ENCODE measurements at regions not wholly inside any gene's neighbourhood (a gene's known extent, or its start where the extent isn't known, plus 50 kb on each side); places are given as distances from the start of the nearest gene placed in this dataset.
A peak's percentile ranks its signal among the peaks of the same experiment; 100 is the strongest.

DNA sequence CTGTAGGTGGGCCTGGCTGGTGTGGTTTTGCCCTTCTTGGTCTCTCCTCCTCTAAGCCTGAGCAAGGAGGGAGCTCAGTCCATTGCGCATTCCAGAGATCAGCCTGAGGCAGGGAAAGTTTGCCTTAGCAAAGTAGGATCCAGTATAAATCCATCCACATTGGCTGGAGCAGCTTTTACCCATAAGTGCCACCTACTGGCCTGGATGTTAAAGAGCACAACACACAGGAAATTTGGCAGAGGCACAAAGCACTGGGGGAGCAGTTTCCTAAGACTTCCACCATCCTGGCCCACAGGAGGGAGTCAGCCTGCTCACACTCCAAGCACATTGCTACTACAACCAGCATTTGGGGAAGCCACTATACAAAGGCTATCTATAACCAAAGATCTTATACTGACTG is 1124.2 kb downstream of the SLITRK1 start:
- H2BK15ac ChIP-seq (ENCODE audit: low read depth, low read length): no peak overlapping the region
- H3K4me3 ChIP-seq (ENCODE audit: insufficient read depth, low read depth, low read length): no peak overlapping the region
- intact Hi-C loops (cut with micrococcal nuclease): no loop called here
- in situ Hi-C loops (cut with MboI; ENCODE audit: low sequenced_read_pairs): no loop called here
- dilution Hi-C loops (cut with HindIII; ENCODE audit: low sequenced_read_pairs, unreplicated experiment): no loop called here
- no peak overlapping the region for H4K5ac ChIP-seq (ENCODE audit: low read depth, low read length)
- H2BK120ac ChIP-seq (ENCODE audit: low read depth, low read length): no peak overlapping the region
- no peak overlapping the region for H3K9ac ChIP-seq (ENCODE audit: low read depth, low read length)
- ChIA-PET CTCF (interaction anchor here (1.6 kb wide), 1 partner anchor 12 kb away, joined by 5 read pairs; no protein-coding TSS in a partner anchor), POLR2A (ENCODE audit: unreplicated experiment) (no interaction called here)
- no peak overlapping the region for H2BK20ac ChIP-seq (ENCODE audit: low read depth, low read length)
- no peaks in the 10 kb centered on the region for H3K9me1 ChIP-seq (ENCODE audit: insufficient read depth, low read length)
- no peaks in the 10 kb centered on the region for H4K20me1 ChIP-seq (ENCODE audit: insufficient read depth, low read length)
- no peak overlapping the region for H2BK5ac ChIP-seq (ENCODE audit: low read depth, low read length, poor library complexity, severe bottlenecking)
- H3K79me1 ChIP-seq (ENCODE audit: low read depth in 1 of 2, low read length in 2 of 2): no peaks in the 10 kb centered on the region
- no peak overlapping the region for H3K56ac ChIP-seq (ENCODE audit: extremely low read depth, insufficient read depth, low read length)
- no CpG with 5 or more reads among the region's 1 CpG for WGBS, 2 experiments (ENCODE audit: extremely low coverage in 2 of 2, insufficient read length in 1 of 2)
- H3K4ac ChIP-seq (ENCODE audit: low read depth, low read length): no peak overlapping the region
- no peak overlapping the region for H3K18ac ChIP-seq (ENCODE audit: low read depth, low read length)
- no peaks in the 10 kb centered on the region for H3K9me3 ChIP-seq (ENCODE audit: control insufficient read depth, insufficient read depth, low read length)
- peak overlapping the region; percentile 68 for H2AK9ac ChIP-seq (replicated peaks; ENCODE audit: low read depth, low read length, poor library complexity)
- BruUV-seq (replicated peaks): no TSS peak
- no peak overlapping the region for H3K4me2 ChIP-seq (ENCODE audit: low read depth, low read length)
- TF ChIP-seq RFX5 (IDR thresholded peaks at IDR 0.05; ENCODE audit: low read depth, low read length): no peak
- TF ChIP-seq CTCF (conservative IDR thresholded peaks at IDR 0.05; ENCODE audit: low read depth, low read length): peak; percentile 25; the same call in 1 of the 2 replicates
- peak; percentile 17 for DNase-seq
- no peak overlapping the region for H3K14ac ChIP-seq (replicated peaks; ENCODE audit: low read depth, low read length)
- no peak overlapping the region for H2AK5ac ChIP-seq (ENCODE audit: low read depth, low read length)
- H3K36me3 ChIP-seq (ENCODE audit: control insufficient read depth, insufficient read depth, low read length): no peaks in the 10 kb centered on the region
- no peaks in the 10 kb centered on the region for H3K4me1 ChIP-seq (ENCODE audit: control insufficient read depth, insufficient read depth, low read length)
- no peak overlapping the region for H3K27ac ChIP-seq (ENCODE audit: insufficient read depth, low read length)
- H3K23ac ChIP-seq (ENCODE audit: low read depth, low read length): no peak overlapping the region
- peak overlapping the region; percentile 39 for H2AFZ ChIP-seq (replicated peaks; ENCODE audit: low read length, poor library complexity)
- ATAC-seq (ENCODE audit: low read depth): no peak
- H4K8ac ChIP-seq (ENCODE audit: low read depth in 2 of 2, low read length in 2 of 2): no peak overlapping the region
- no peak overlapping the region; the same call in 1 of the 2 replicates for H4K91ac ChIP-seq (ENCODE audit: insufficient read depth, low read depth, low read length)
- H3K27me3 ChIP-seq (ENCODE audit: control insufficient read depth, insufficient read depth, low read length): no peaks in the 10 kb centered on the region

All from IMR-90 (cell line).